Body of pancreas (tissue), 4 donors: ENCODE measurements at regions not wholly inside any gene's neighbourhood (a gene's known extent, or its start where the extent isn't known, plus 50 kb on each side); places are given as distances from the start of the nearest gene placed in this dataset.

Experiments
- ATAC-seq: fragments of 150-250 bp; one replicate; pipeline ENCODE4 v1.9.1; 2016
- DNase-seq, 4 donors: peaks; one replicate each; pipeline ENCODE4 v3.0.0-alpha.2; 2019
- H3K27ac ChIP-seq, 4 donors: fragments of 200-600 bp; sonication (generic); 1 replicate in 3 of 4; 2 replicates in 1 of 4; pipeline versions ENCODE4 v1.5.1 to v1.6.1; 2016 to 2019; ENCODE audit warnings: mild to moderate bottlenecking in 1 of 4, mixed read lengths in 1 of 4, moderate library complexity in 1 of 4
- H3K27me3 ChIP-seq, 2 donors: fragments of 200-600 bp; sonication (generic); one replicate each; pipeline ENCODE4 v1.6.0; 2016; ENCODE audit warnings: mild to moderate bottlenecking in 1 of 2
- H3K36me3 ChIP-seq, 2 donors: fragments of 200-600 bp; sonication (generic); replicated peaks in 1 of 2; 2 replicates each; pipeline ENCODE4 v1.5.1; 2016; ENCODE audit warnings: low read depth in 2 of 2; ENCODE audit not compliant: insufficient read depth in 1 of 2
- H3K4me1 ChIP-seq: fragments of 200-600 bp; sonication (generic); one replicate; pipeline ENCODE4 v1.6.0; 2016
- H3K4me3 ChIP-seq, 2 donors: fragments of 200-600 bp; sonication (generic); 1 replicate in 1 of 2; 2 replicates in 1 of 2; pipeline ENCODE4 v1.5.1; 2016 to 2019
- H3K9me3 ChIP-seq, 3 donors: fragments of 200-600 bp; sonication (generic); 1 replicate in 2 of 3; 2 replicates in 1 of 3; pipeline ENCODE4 v1.5.1; 2016
- POLR2A ChIP-seq, 3 donors: fragments of 450-650 bp; IDR thresholded peaks; one replicate each; pipeline ENCODE4 v1.6.1; 2016; ENCODE audit warnings: antibody characterized with exemption in 3 of 3, mild to moderate bottlenecking in 2 of 3
- WGBS, 2 donors: methylation state at CpG; one replicate each; pipeline ENCODE4 v1.1.5; 2017; 5-methylcytosine and 5-hydroxymethylcytosine counted together
- intact Hi-C: fragments of 100-400 bp; cut with DNase I; formaldehyde crosslinking; loops from one replicate; pipeline ENCODE4 v1.15.1; 2023
- TF ChIP-seq, protein P1 (sequence below), 7 experiments: fragments of 450-650 bp in 4 of 7; fragments of 200-600 bp in 3 of 7; sonication (generic) in 3 of 7; IDR thresholded peaks; one replicate each; pipeline ENCODE4 v1.5.1; 2016 to 2019; ENCODE audit warnings: antibody characterized with exemption in 7 of 7

DNA sequence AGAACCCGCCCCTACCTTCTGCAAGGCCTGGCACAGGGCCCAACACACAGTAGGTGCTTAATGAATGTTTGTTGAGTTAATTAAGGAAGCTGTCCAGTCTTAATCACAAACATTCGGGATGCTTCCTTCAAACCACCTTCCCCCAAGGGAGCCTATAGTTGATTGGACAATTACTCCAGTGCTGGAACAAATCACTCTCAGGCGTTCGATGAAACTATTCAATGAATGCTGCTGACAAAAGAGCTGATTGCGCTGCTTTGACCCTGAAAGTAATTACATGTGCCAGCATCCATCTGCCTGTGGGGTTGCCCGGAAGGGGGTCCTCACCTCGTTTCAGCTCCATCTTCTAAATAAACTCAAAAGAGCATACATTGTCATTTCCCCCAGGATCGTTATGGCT lies 112.0 kb upstream of the SRSF6 start:
- Histone ChIP-seq H3K27ac (no peak overlapping the region), H3K4me1 (no peaks in the 10 kb centered on the region), H3K27me3 (no peaks in the 10 kb centered on the region), H3K36me3 (no peaks in the 10 kb centered on the region), H3K9me3 (no peaks in the 10 kb centered on the region), H3K4me3 (no peak overlapping the region)
- 42 to 47% methylated on average over 7 to 8 of the region's 8 CpGs for WGBS, 2 donors
- ATAC-seq (no peak), DNase-seq (no peak)
- TF ChIP-seq, protein P1, sequence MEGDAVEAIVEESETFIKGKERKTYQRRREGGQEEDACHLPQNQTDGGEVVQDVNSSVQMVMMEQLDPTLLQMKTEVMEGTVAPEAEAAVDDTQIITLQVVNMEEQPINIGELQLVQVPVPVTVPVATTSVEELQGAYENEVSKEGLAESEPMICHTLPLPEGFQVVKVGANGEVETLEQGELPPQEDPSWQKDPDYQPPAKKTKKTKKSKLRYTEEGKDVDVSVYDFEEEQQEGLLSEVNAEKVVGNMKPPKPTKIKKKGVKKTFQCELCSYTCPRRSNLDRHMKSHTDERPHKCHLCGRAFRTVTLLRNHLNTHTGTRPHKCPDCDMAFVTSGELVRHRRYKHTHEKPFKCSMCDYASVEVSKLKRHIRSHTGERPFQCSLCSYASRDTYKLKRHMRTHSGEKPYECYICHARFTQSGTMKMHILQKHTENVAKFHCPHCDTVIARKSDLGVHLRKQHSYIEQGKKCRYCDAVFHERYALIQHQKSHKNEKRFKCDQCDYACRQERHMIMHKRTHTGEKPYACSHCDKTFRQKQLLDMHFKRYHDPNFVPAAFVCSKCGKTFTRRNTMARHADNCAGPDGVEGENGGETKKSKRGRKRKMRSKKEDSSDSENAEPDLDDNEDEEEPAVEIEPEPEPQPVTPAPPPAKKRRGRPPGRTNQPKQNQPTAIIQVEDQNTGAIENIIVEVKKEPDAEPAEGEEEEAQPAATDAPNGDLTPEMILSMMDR (IDR thresholded peaks at IDR 0.05): no peak
- TF ChIP-seq POLR2A (IDR thresholded peaks at IDR 0.05): no peak
- intact Hi-C loops: no loop called here

DNA sequence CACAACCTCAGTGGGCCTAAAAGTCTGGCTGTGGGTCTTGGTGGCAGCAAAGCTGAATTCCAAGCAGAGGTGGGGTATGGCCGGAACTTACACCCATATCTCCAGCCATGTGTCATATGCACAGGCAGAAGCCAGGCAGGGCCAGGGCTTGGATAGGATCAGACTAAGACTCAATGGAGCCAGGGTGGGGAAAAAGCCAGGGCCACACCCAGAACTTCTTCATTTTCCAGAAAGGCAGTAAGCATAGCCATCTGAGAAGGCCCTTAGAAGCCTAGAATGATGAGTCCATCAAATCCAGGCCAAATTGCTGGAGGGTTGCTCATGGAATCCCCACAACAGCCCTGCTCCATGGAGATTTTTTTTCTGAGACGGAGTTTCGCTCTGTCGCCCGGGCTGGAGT lies 116.2 kb upstream of the SRSF6 start:
- no peak for ATAC-seq
- Histone ChIP-seq H3K27me3 (no peaks in the 10 kb centered on the region), H3K4me3 (no peak overlapping the region), H3K27ac (no peak overlapping the region), H3K9me3 (peaks cover 0 to 5% (median 0%) of the 10 kb centered on the region in 3 donors), H3K36me3 (no peaks in the 10 kb centered on the region), H3K4me1 (no peaks in the 10 kb centered on the region)
- no peak for DNase-seq
- WGBS, 2 donors: 61 to 77% methylated on average over 5 of the region's 5 CpGs
- TF ChIP-seq, protein P1 (IDR thresholded peaks at IDR 0.05): no peak
- TF ChIP-seq POLR2A (IDR thresholded peaks at IDR 0.05): no peak
- intact Hi-C loops: no loop called here

DNA sequence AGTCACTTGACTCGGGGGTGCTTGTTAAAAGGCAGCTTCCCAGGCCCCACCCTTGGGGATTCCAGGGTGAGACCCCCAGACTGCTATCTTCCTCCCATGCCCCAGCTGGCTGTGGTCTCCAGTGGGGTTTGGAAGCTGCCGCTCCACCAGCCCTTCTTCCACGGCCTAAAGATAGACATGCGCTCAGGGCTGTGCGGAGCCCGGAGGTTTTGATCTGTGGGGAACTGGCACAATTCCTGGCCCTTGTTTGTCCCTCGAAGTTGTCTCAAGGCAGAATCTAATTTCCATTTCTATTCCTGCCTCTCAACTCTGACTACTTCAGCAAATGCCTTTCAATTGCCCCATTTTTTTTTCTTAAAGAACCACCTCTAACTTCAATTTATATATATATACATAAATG lies 120.7 kb upstream of the SRSF6 start:
- no peaks in the 10 kb centered on the region for H3K36me3 ChIP-seq
- 74 to 81% methylated on average over 7 of the region's 7 CpGs for WGBS, 2 donors
- H3K9me3 ChIP-seq: peaks cover 0 to 14% (median 0%) of the 10 kb centered on the region in 3 donors
- no peak overlapping the region for H3K27ac ChIP-seq
- DNase-seq (no peak), ATAC-seq (no peak)
- no peaks in the 10 kb centered on the region for H3K27me3 ChIP-seq
- TF ChIP-seq, protein P1 (IDR thresholded peaks at IDR 0.05): no peak
- TF ChIP-seq POLR2A (IDR thresholded peaks at IDR 0.05): no peak
- no peak overlapping the region for H3K4me3 ChIP-seq
- no peaks in the 10 kb centered on the region for H3K4me1 ChIP-seq
- intact Hi-C loops: no loop called here

DNA sequence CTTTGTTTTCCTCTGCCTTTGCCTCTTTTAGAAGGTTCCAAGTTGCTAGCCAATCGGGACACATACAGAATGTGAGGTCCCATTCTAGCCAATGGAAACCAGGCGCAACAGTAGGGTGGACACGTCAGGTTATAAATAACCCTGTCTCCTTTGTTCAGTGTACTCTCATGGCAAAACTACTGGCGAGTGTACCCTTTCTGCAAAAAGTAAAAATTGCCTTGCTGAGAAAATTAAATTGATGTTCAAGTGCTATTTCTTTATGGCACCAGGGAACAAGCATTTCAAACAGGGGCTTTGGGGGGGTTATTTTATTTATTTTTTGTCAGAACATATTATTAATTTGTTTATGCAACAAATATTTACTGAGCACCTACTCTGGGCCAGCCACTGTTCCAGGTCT lies 123.6 kb upstream of the SRSF6 start:
- no peak for DNase-seq
- no peaks in the 10 kb centered on the region for H3K4me1 ChIP-seq
- H3K4me3 ChIP-seq: no peak overlapping the region
- no peaks in the 10 kb centered on the region for H3K27me3 ChIP-seq
- H3K27ac ChIP-seq: no peak overlapping the region
- 58 to 66% methylated on average over 4 of the region's 4 CpGs for WGBS, 2 donors
- no peaks in the 10 kb centered on the region for H3K36me3 ChIP-seq
- peaks cover 0 to 9% (median 0%) of the 10 kb centered on the region in 3 donors for H3K9me3 ChIP-seq
- intact Hi-C loops: no loop called here
- ATAC-seq: no peak
- TF ChIP-seq, protein P1 (IDR thresholded peaks at IDR 0.05): no peak
- TF ChIP-seq POLR2A (IDR thresholded peaks at IDR 0.05): no peak

DNA sequence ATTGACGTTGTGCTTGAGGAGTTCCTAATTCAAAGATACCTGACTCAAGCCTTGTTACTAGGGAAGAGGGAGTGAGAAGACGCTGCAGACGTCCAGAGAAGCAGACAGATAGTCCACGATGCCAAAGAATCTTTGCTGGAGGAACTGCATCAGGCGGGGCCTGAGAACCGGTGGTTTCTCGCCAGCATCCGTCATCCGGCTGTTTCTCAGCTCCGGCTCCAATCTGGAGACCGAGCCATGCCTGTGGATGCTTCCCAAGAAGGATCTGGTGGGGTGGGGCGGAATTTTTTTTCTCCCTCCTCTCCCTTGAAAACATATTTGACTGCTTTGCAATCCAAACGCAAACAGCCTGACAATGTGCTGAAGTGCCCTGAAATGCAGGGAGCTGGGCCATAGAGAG lies 125.8 kb upstream of the SRSF6 start:
- WGBS, 2 donors: 59 to 69% methylated on average over 13 of the region's 13 CpGs
- Histone ChIP-seq H3K9me3 (peaks cover 0 to 9% (median 0%) of the 10 kb centered on the region in 3 donors), H3K4me3 (no peak overlapping the region), H3K27me3 (no peaks in the 10 kb centered on the region), H3K27ac (no peak overlapping the region), H3K4me1 (no peaks in the 10 kb centered on the region), H3K36me3 (no peaks in the 10 kb centered on the region)
- ATAC-seq: no peak
- DNase-seq: peak in 1 of 4 donors; percentile 3
- intact Hi-C loops: no loop called here
- TF ChIP-seq, protein P1 (IDR thresholded peaks at IDR 0.05): no peak
- TF ChIP-seq POLR2A (IDR thresholded peaks at IDR 0.05): no peak
